C4-2B (cell line): ENCODE measurements at regions not wholly inside any gene's neighbourhood (a gene's known extent, or its start where the extent isn't known, plus 50 kb on each side); places are given as distances from the start of the nearest gene placed in this dataset.
"Not testable (repeated sequence)": the region's sequence is repeated elsewhere in the genome, so short reads cannot be mapped to it uniquely, and the experiment has no call there.

Source experiments
- H3K27ac ChIP-seq: fragments of 450-650 bp; 2 replicates; pipeline ENCODE4 v1.5.1; 2017
- CTCF ChIP-seq: fragments of 450-650 bp; conservative IDR thresholded peaks from 2 replicates; pipeline ENCODE4 v1.5.1; 2017; ENCODE audit warnings: mild to moderate bottlenecking
- ZFX ChIP-seq: fragments of 450-650 bp; IDR thresholded peaks from 2 replicates; pipeline ENCODE4 v1.6.1; 2017

- no peak overlapping the region for H3K27ac ChIP-seq
- no peak for TF ChIP-seq ZFX
- TF ChIP-seq CTCF: no peak
Observed at GRCh38 chr4:117135634-117136354, 50.4 kb upstream of the TRAM1L1 start.

- TF ChIP-seq CTCF: no peak
- TF ChIP-seq ZFX: no peak
- no peak overlapping the region for H3K27ac ChIP-seq
Observed at GRCh38 chr4:117137145-117137544, 51.8 kb upstream of the TRAM1L1 start.

- H3K27ac ChIP-seq: not testable (repeated sequence)
Observed at GRCh38 chr4:117138732-117139131, 53.4 kb upstream of the TRAM1L1 start.

GRCh38 chr4:117154251-117154650, 68.9 kb upstream of the TRAM1L1 start:
- H3K27ac ChIP-seq: no peak overlapping the region
- TF ChIP-seq CTCF (no peak), ZFX (no peak)

- no peak overlapping the region for H3K27ac ChIP-seq
- TF ChIP-seq ZFX (no peak), CTCF (no peak)
Observed at GRCh38 chr4:117156806-117157205, 71.4 kb upstream of the TRAM1L1 start.

- TF ChIP-seq CTCF (no peak), ZFX (no peak)
- no peak overlapping the region for H3K27ac ChIP-seq
Observed at GRCh38 chr4:117157360-117157759, 72.0 kb upstream of the TRAM1L1 start.

GRCh38 chr4:117162976-117163375, 77.6 kb upstream of the TRAM1L1 start:
- TF ChIP-seq ZFX (no peak), CTCF (no peak)
- no peak overlapping the region for H3K27ac ChIP-seq

- no peak overlapping the region for H3K27ac ChIP-seq
- TF ChIP-seq CTCF: no peak
- no peak for TF ChIP-seq ZFX
Observed at GRCh38 chr4:117164338-117164737, 79.0 kb upstream of the TRAM1L1 start.

GRCh38 chr4:117175369-117175768, 90.0 kb upstream of the TRAM1L1 start:
- H3K27ac ChIP-seq: not testable (repeated sequence)
